ENCODE measurements at regions not wholly inside any gene's neighbourhood (a gene's known extent, or its start where the extent isn't known, plus 50 kb on each side); places are given as distances from the start of the nearest gene placed in this dataset.

DNA sequence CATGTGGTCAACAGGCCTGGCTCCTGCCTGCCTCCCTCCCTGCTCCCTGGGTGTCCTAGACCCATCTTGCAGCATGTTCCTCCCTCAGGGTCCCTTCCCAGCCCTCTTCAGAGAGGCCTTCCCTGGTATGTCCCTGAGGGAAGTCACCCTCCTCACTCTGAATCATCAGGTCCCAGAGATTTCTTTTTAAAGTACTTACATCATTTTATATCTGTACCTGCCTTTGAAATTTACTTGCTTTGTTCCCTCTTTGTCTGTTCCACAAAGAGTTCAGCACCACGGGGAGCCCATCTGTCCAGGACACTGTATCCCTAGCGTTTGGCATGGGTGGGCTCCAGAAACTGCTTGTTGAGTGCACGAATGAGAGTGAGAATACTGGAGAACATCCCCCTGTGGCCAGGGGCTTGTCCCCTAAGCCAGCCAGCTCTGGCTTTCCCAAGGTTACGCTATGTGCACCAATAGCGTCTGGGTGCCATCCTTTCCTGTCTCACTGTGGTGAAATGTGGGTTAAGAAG lies 50.6 kb upstream of the IGFBP3 start:
- TF ChIP-seq, protein P1, sequence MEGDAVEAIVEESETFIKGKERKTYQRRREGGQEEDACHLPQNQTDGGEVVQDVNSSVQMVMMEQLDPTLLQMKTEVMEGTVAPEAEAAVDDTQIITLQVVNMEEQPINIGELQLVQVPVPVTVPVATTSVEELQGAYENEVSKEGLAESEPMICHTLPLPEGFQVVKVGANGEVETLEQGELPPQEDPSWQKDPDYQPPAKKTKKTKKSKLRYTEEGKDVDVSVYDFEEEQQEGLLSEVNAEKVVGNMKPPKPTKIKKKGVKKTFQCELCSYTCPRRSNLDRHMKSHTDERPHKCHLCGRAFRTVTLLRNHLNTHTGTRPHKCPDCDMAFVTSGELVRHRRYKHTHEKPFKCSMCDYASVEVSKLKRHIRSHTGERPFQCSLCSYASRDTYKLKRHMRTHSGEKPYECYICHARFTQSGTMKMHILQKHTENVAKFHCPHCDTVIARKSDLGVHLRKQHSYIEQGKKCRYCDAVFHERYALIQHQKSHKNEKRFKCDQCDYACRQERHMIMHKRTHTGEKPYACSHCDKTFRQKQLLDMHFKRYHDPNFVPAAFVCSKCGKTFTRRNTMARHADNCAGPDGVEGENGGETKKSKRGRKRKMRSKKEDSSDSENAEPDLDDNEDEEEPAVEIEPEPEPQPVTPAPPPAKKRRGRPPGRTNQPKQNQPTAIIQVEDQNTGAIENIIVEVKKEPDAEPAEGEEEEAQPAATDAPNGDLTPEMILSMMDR (IDR thresholded peaks at IDR 0.05), result no peak
- TF ChIP-seq POLR2A (IDR thresholded peaks at IDR 0.05), result no peak
